Left lobe of liver (tissue), 2 donors: ENCODE measurements at regions not wholly inside any gene's neighbourhood (a gene's known extent, or its start where the extent isn't known, plus 50 kb on each side); places are given as distances from the start of the nearest gene placed in this dataset.

Experiments used
- ATAC-seq: fragments of 200-7000 bp; cut with Tn5 transposase; one replicate; pipeline ENCODE4 v1.9.1; 2020; ENCODE audit warnings: mild to moderate bottlenecking, moderate library complexity
- DNase-seq: peaks from one replicate; pipeline ENCODE4 v3.0.0-alpha.2; 2020; ENCODE audit warnings: low spot score
- donor health status: DM: no; HTN: no; CAD: no; lungs with moderate emphysema.
- donor health status: DM: no; HTN: yes; CAD: no.

DNA sequence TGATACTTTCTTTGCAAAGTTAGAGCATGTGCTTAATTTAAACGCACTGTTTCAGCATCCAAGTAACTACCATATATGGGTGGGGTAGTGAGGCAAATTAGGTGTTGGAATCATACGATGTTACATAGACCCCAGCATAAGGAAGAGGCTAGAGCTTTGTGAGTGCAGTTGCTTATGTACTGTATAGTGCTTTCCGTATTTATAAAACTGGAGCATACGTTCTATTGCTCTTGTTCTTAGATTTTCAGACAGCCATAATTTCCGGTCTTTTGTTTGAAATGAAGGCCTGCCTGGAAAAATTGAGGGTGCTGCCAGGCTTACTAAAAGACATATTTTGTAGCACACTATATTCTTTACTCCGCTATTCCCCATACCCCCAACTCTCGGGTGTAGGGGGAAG is 335.7 kb downstream of the FOXG1 start:
- no peak for ATAC-seq
- DNase-seq, result no peak

DNA sequence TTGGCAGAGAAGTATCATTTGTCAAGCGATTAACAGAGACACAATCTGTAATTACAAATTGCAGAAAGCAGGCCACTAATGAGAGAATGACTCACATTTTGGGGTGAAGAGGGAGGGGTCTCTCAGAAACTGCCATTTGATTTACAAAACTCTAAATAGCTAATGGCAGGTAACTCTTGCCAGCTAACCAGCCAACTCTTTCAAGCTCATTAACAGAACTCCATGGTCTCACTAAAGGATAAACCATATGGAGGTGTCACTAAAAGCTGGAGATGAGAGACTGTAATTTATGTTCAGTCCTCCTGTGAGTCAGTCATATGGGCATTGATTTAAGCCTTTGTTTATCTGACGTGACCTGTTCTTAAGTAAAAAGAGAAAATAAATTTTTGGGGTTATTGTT is 336.4 kb downstream of the FOXG1 start:
- DNase-seq (no peak), ATAC-seq (no peak)

DNA sequence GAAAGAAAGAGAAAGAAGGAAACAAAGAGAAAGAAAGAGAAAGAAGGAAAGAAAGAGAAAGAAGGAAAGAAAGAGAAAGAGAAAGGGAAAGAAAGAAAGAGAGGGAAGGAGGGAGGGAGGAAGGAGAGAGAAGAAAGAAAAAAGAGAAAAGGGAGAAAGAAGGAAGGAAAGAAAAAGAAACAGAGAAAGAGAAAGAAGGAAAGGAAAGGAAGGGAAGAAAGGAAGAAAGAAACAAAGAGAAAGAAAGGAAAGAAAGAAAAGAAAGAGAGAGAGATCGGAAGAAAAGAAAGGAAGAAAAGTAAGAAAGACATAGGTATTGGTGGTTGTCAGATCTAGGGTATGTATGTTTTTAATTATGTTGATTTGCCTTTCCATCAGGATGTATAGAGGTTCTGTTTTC is 342.3 kb downstream of the FOXG1 start:
- ATAC-seq (no peak), DNase-seq (no peak)

DNA sequence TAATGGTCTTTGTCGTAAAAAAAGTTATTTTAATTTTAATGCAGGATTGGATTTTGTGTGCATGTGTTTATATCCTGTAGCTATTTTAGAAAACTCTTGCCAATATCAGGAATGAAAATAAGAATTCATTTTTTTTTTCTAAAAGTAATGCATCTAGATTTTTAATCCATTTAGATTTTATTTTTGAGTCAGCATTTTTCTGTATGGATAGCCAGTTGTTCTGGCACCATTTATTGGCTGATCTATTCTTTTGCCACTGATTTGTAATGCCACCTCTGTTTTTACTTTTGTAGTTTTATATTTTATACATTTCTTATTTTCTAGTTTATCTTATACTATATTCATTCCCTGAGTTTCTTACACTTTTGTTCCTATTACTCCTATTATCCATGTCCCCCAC is 343.0 kb downstream of the FOXG1 start:
- no peak for DNase-seq
- no peak for ATAC-seq

DNA sequence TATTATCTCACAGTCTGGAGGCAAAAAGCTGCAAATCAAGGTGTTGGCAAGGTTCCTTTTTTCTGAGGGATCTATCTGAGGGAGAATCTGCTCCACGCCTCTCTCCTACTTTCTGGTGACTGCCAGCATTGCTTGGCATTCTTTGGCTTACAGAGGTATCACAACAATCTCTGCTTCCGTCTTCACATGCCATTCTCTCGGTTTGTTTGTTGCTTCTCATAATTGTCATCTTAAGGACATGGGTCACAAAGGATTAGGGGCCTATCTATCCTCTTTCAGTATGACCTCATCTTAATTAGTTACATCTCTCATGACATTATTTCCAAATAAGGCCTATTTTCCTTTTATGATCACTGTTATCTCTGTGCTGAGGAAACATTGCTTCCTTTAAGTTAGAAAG is 345.0 kb downstream of the FOXG1 start:
- ATAC-seq (no peak), DNase-seq (no peak)

DNA sequence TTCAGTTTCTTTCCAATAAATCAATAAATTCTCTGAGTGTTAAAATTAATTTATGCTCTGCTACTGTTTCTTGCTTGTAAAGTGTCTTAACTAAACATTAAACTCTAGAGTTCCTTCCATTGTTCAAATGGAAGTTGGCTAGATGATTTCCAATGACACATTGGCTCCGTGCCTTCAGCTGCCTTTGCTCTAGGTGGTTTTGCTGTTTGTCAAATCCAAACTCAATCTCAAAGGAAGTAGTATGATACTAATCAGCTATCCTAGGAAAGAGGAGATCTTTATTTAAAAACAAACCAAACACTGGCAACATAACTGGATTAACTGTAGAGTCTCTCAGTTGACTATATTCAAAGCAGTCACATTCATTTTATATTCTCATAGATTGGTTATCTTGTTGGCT is 356.4 kb downstream of the FOXG1 start:
- ATAC-seq (no peak), DNase-seq (no peak)

DNA sequence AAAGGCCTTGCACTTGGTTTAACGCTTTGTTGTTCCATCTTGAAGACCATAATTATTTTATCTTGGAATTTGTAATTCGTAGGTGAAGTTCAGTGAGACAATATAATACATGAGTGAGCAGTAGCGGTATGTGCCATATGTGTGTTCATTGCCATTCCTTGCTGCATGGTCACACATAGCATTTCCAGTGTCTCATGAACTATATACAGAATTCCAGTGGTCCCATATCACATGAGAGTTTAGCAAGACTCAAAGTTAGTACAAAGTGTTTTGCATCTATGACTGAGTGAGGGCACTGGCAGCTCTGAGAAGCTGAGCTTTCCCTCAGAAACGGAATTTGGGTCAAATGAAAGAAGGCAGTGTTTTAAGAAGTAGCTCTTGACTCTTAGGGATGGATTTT is 359.8 kb downstream of the FOXG1 start:
- ATAC-seq (no peak), DNase-seq (no peak)

DNA sequence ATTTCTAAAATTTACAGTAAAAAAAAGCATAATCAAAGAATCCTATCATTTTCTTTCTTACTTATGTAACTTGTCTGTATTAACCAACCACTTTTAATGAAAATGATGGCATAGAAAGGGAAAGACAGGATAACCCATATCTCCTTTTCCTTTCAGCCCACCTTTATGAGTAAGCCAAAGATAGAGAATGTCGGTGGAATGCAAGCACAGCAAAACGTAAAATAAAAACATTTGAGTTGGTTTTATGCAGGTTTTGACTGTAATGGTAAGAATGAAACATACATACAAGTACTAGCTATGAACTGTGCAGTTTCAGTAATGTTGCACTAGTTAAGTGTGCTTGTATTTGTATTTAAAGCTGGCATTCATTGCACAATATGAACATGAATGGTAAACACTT is 360.3 kb downstream of the FOXG1 start:
- DNase-seq (no peak), ATAC-seq (no peak)

DNA sequence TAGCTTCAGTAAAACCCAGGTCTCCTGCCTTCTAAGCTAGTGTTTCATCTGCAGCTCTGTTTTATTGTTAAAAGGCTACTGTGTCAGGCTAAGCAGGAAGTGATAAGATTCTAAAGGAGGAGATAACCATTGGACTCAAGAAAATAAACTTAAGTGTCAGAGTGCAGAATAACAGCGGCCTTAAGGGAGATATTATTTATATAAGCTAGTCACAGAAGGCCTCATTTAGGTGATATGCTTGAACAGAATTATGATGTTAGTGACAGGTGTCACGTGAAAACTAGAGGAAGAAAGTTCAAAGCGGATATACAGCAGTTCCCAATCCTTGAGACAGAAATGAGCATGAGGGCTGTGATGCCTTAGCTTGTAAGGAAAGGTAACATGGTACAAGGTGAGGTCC is 373.4 kb downstream of the FOXG1 start:
- ATAC-seq (no peak), DNase-seq (no peak)

DNA sequence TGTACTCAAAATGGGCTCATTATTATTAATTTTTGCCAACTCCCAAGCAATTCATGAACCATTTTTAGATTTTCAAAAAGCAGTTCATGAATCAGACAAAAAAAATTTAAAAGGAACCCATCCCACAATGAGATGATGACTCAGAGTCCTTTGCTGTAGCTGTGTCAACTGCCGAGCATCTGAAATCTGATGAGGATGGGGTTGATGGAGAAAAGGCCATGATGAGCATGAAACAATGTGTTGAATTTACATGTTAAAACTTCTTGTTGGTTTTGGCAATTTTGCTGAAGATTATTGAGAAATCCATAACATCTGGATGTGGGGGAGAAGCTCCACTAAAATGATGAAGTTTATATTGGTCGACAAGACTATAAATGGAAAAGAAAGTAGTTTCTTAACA is 378.0 kb downstream of the FOXG1 start:
- DNase-seq (no peak), ATAC-seq (no peak)

DNA sequence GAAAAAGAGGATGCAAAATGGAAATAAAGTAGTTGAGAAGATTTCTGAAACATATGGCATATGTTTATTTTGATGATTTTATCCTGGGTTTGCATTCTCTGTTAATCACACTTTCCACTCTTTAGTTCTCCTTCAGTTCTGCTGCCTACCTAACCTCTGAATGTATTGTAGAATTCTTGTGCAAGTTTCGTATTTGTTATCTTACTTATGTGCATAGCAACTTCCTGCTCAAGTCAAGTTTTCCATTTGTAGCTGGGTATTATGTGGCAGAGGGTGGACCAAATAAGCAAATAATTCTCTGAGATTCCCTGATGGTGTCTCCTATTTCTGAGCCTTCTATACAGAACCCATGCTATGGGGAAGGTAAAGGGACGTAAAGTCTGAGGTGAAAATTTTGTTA is 381.6 kb downstream of the FOXG1 start:
- no peak for DNase-seq
- ATAC-seq, result no peak

DNA sequence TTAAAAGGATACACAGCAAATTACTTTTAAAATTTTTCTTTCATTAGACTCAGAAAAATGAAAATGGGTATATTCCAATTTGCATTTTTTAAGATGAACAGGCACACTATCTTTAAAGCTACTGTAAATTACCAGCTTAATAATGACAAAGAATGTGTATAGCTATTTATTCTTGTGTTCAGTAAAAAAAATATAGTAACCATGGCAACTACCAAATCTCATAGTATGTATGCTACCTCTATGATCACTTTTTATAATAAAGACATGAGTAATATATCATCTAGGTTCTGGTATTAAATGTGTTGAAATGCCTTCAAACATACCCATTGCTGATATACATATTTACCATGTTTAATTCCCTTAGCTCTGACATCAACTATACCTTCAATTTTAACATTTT is 383.2 kb downstream of the FOXG1 start:
- no peak for DNase-seq
- no peak for ATAC-seq

DNA sequence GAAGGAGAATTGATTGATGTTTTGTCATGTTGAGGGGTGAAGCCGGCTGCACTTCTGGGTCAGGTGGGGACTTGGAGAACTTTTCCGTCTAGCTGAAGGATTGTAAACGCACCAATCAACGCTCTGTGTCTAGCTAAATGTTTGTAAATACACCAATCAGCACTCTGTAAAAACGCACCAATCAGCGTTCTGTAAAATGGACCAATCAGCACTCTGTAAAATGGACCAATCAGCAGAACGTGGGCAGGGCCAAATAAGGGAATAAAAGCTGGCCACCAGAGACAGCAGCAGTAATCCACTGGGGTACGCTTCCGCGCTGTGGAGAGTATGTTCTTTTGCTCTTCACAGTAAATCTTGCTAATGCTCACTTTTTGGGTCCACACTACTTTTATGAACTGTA is 384.1 kb downstream of the FOXG1 start:
- ATAC-seq (no peak), DNase-seq (no peak)

DNA sequence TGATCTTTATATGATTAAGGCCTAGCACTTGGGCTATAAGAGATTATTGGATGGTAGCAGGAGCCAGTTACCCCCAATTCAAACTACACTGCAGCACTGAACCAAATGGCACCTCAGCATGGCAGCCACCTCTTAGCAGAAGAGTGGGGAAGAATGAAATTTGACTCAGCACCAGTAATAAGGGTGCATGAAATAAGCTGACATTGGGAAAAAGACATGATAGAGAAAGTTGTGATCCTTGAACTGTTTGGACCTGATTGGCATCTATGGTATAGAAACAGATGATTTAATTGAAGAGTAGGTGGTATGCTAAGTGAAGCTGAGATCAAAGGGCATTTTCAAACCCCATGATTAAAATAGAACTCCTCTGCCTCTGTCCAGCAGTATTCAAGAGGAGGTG is 389.5 kb downstream of the FOXG1 start:
- DNase-seq (no peak), ATAC-seq (no peak)

DNA sequence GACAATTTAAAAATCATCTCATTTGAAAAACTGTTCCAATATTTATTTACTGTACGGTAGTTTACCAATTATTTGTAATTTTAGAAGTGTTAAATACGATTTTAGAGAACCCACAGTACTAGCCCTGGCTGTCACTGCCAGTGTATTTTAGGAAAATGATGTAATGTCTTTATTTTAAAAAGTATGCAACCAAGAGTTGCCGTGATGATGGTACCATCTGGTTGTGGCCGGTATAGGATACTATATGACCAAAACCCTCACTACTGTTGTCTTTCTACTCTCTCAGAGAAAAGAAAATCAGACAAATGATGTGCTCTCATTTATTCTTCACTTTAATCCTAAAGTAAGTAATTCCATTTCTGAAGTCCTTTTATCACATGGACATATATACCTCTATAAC is 395.0 kb downstream of the FOXG1 start:
- no peak for ATAC-seq
- DNase-seq, result no peak

DNA sequence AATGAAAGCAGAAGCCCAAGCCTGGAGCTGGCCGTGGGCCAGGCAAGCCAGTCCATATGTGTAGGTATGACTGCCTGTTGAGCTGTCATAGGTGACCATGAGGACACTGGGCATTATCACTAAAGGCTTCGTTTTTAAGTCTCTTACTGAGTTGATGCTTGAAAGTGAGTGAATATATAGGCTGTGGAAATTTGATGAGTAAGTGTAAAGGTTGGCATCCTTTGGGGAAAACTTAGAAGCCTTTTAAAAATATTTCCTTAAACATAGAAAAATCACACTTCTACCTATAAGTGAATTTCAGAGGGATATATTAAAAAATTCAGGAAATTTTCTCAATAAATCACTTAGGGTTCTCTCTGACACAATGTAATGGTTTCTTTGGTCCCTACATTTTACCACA is 396.5 kb downstream of the FOXG1 start:
- ATAC-seq (no peak), DNase-seq (no peak)

DNA sequence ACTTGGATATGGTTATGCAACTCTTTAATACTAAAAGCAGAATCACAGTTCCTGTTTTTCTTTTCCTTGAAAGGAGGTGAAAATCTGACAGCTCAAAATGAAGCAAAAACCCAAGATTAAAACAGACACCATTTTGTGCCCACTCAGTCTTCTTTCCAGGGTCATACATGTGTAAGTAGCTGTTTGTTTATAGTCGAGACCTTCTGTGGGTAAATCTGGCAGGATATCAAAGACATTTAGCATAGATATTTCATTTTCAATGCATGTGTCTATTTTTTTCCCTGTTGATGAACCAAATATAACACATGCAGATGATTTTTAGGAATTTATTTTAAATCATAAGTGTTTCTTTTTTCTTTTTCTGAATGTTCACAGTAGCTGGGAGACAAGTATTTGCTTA is 398.8 kb downstream of the FOXG1 start:
- ATAC-seq (no peak), DNase-seq (no peak)

DNA sequence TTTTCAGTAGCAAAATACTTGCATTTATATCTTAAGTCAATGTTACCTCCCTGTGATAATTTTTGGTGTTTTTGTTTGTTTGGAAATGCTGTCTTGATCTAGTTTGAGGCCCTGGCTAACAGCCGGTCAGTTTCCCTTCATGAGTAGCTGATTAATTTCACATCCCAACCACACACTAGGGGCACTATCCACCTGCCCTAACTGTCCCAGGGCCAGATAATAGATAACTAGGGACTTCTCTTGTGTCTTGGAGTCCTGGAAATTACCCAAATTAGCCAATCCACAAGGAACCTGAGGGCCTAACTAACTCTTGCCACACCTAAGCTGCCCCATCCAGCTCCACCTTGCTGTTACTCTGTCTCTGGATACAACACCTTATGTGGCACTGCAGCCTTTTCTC is 399.9 kb downstream of the FOXG1 start:
- ATAC-seq, result no peak
- no peak for DNase-seq

DNA sequence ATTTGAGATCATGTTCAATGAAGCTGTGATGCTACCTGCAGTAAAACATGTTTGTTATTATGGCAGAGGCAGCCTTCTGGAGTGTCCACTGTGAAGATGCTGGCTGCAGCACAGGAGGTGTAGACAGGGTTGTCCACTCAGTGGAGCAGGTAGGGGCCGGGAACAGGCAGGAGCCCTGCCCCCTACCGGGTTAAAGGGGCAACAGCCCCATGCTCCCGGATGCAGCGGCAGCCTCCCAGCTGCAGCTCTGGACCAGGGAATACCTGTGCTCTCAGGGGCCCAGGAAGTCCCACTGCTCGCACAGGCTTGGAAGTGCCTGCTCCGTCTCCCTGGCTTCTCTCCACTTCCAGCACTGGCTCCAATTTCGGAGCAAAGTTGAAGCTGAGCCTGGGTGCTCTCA is 401.6 kb downstream of the FOXG1 start:
- no peak for DNase-seq
- ATAC-seq, result no peak

DNA sequence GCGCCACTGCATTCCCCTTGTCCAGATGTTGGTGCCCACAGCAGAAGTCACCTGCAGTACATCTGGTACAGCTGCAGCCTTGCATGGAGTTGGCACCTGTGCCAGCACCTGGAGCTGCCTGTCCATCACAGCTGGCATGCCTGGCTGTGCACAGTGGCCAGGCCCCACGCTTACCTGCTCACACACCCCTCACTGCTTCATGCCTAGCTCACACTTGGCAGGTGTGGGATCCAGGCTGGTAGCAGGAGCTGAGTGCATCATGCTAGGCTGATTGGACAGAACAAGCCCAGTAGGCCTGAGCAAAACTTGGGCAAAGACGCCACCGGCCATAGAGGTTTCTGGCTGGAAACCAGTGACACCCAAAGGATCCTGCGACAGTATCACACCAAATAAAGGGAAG is 402.8 kb downstream of the FOXG1 start:
- no peak for ATAC-seq
- DNase-seq, result no peak

DNA sequence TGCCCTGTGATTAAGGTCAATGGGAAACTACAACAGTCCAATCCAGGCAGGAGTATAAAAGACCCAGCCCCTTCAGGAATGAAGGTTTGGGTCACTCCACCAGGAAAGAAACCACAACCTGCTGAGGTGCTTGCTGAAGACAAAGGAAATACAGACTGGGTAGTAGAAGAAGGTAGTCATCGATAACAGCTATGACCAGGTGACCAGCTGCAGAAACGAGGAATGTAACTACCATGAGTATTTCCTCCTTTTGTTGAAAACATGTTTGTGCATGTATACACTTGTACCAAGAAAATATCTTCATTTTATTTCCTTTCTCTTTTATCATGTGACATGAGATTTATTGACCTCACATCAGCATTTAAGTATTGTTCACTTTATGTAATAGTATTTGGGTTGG is 409.1 kb downstream of the FOXG1 start:
- DNase-seq (no peak), ATAC-seq (no peak)

DNA sequence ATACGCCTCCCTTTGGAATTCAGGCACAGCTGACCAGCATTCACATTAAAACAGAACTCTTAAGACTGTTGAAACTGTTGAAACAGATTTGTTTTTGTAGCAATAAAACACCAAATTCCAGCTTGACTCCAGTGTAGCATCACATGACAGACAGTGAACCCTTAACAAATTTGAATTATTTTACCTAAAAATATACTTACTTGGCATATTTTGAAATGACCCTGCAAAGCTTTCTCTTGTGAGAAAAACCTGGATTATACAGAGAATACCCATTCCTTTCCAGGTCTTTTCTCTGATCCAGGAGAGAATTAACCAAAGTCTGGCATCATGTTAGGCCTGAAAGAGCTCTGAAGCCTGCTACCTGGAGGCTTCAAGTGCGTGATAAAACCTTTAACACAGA is 410.3 kb downstream of the FOXG1 start:
- DNase-seq, result no peak

DNA sequence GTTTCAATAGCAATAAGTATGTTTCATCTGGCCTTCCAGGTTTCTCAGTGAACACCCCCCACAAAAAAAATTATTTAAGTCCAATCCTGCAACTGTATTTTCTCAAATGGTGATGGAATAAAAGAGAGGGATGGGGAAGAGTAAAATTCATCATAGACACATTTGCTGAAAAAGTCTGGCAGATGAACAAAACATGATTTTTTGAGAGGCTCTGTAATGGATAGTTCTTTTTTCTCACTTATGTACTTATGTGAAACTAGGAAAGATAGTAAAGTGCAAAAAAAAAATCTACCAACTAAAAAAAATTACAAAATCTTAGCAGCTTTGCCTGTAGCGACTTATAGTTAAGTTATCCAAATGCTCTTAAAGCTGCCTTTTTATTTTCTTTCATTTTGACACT is 412.4 kb downstream of the FOXG1 start:
- no peak for DNase-seq
- ATAC-seq, result no peak

More for the DNA sequence above, 410.3 kb downstream of the FOXG1 start:
- no peak for ATAC-seq

DNA sequence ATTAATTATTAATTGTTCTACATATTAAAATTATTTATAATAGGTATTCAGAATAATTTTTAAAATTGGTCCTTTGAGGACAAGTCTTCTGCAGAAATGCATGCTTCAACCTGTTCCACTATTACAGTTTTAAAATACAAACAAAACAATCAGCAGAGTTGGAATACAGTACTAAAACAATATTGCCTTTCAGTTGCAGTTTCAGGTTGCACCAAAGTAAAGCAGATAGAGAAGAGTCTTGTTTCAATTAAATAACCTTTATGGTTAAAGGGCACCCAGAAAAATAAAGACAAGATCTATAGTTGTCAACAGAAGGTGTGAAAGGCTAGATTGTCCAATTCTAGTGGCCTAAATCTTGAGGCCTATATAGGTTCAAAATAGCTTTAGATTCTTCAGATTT is 424.5 kb downstream of the FOXG1 start:
- ATAC-seq (no peak), DNase-seq (no peak)
